ENCODE measurements at regions not wholly inside any gene's neighbourhood (a gene's known extent, or its start where the extent isn't known, plus 50 kb on each side); places are given as distances from the start of the nearest gene placed in this dataset.

DNA sequence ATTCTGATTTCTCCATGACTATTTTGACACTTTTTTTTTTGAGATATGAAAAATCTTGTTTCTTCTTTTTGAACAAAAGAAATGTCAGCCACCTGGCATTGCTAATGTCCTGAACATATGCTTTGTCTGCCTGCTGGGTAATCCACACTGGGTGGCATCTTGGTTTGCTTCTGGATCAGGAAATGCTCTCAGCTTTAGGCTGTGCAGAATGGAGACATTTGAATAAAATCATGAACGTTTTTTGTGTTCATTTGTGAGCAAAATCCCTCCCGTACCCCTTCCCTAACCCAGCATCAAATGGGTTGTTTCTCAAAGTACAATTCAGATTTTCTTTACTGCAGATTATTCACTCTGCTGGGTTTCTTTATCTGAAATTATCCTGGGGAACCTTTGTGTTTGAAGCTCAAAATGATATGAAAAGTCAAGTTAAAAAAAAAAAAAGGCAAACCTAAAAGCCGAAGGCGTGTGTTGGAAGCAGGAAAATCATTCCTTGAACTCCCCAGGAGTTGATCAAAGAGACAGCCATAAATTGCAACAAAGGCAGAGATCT, 53.4 kb upstream of the KLF7 start:
- no peak for TF ChIP-seq EZH2 (IDR thresholded peaks at IDR 0.05; ENCODE audit: insufficient read depth, poor library complexity, severe bottlenecking)
- TF ChIP-seq EZH2phosphoT487 (IDR thresholded peaks at IDR 0.05; ENCODE audit: insufficient read depth, low read depth): no peak
